ENCODE measurements at regions not wholly inside any gene's neighbourhood (a gene's known extent, or its start where the extent isn't known, plus 50 kb on each side); places are given as distances from the start of the nearest gene placed in this dataset.

- no peaks in the 10 kb centered on the region for H3F3A ChIP-seq (ENCODE audit: insufficient read depth, low read depth)
- no peaks in the 10 kb centered on the region for H3K27me3 ChIP-seq (ENCODE audit: insufficient read depth, low read depth)
- no peaks in the 10 kb centered on the region for H3K4me1 ChIP-seq (replicated peaks; ENCODE audit: insufficient read depth)
- TF ChIP-seq, protein P1, sequence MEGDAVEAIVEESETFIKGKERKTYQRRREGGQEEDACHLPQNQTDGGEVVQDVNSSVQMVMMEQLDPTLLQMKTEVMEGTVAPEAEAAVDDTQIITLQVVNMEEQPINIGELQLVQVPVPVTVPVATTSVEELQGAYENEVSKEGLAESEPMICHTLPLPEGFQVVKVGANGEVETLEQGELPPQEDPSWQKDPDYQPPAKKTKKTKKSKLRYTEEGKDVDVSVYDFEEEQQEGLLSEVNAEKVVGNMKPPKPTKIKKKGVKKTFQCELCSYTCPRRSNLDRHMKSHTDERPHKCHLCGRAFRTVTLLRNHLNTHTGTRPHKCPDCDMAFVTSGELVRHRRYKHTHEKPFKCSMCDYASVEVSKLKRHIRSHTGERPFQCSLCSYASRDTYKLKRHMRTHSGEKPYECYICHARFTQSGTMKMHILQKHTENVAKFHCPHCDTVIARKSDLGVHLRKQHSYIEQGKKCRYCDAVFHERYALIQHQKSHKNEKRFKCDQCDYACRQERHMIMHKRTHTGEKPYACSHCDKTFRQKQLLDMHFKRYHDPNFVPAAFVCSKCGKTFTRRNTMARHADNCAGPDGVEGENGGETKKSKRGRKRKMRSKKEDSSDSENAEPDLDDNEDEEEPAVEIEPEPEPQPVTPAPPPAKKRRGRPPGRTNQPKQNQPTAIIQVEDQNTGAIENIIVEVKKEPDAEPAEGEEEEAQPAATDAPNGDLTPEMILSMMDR (conservative IDR thresholded peaks at IDR 0.05), result no peak
- no peak for TF ChIP-seq EZH2 (IDR thresholded peaks at IDR 0.05; ENCODE audit: low read depth)
- no peak overlapping the region for H3K4me3 ChIP-seq
- no TSS peak for BruUV-seq (replicated peaks)
- H3K9me3 ChIP-seq (ENCODE audit: insufficient read depth, low read depth), result no peaks in the 10 kb centered on the region
- H4K20me1 ChIP-seq (ENCODE audit: insufficient read depth), result no peaks in the 10 kb centered on the region; the same call in 1 of the 2 replicates
- H3K9me2 ChIP-seq (ENCODE audit: insufficient read depth), result peaks cover 3% of the 10 kb centered on the region; the same call in 1 of the 2 replicates
- CTCF ChIA-PET, result no interaction called here
- intact Hi-C loops (cut with micrococcal nuclease; ENCODE audit: unreplicated experiment), result no loop called here
- H2AFZ ChIP-seq, result no peak overlapping the region
- H3K36me3 ChIP-seq (ENCODE audit: low read depth), result no peaks in the 10 kb centered on the region
- no peak for DNase-seq
- no peaks in the 10 kb centered on the region for H3K79me2 ChIP-seq (ENCODE audit: low read depth)
- H3K4me2 ChIP-seq, result no peak overlapping the region
- H3K27ac ChIP-seq, result no peak overlapping the region
- POLR2A ChIA-PET (ENCODE audit: unreplicated experiment), result no interaction called here
Observed at GRCh38 chr4:120498678-120499077, 423.8 kb downstream of the PRDM5 start.

GRCh38 chr4:120491481-120491880, 424.8 kb upstream of the MAD2L1 start:
- TF ChIP-seq, protein P1 (conservative IDR thresholded peaks at IDR 0.05), result no peak
- TF ChIP-seq EZH2 (IDR thresholded peaks at IDR 0.05; ENCODE audit: low read depth), result no peak
- H3K36me3 ChIP-seq (ENCODE audit: low read depth), result no peaks in the 10 kb centered on the region
- CTCF ChIA-PET, result no interaction called here
- H3K79me2 ChIP-seq (ENCODE audit: low read depth), result no peaks in the 10 kb centered on the region
- no peak overlapping the region for H2AFZ ChIP-seq
- no peaks in the 10 kb centered on the region for H3K27me3 ChIP-seq (ENCODE audit: insufficient read depth, low read depth)
- intact Hi-C loops (cut with micrococcal nuclease; ENCODE audit: unreplicated experiment), result no loop called here
- BruUV-seq (replicated peaks), result no TSS peak
- no peak for DNase-seq
- POLR2A ChIA-PET (ENCODE audit: unreplicated experiment), result no interaction called here
- peaks cover 3% of the 10 kb centered on the region; the same call in 1 of the 2 replicates for H3K9me2 ChIP-seq (ENCODE audit: insufficient read depth)
- no peaks in the 10 kb centered on the region for H3F3A ChIP-seq (ENCODE audit: insufficient read depth, low read depth)
- no peak overlapping the region for H3K4me2 ChIP-seq
- no peaks in the 10 kb centered on the region for H4K20me1 ChIP-seq (ENCODE audit: insufficient read depth)
- no peak overlapping the region for H3K27ac ChIP-seq
- H3K4me1 ChIP-seq (replicated peaks; ENCODE audit: insufficient read depth), result no peaks in the 10 kb centered on the region
- H3K9me3 ChIP-seq (ENCODE audit: insufficient read depth, low read depth), result no peaks in the 10 kb centered on the region
- no peak overlapping the region for H3K4me3 ChIP-seq

DNA sequence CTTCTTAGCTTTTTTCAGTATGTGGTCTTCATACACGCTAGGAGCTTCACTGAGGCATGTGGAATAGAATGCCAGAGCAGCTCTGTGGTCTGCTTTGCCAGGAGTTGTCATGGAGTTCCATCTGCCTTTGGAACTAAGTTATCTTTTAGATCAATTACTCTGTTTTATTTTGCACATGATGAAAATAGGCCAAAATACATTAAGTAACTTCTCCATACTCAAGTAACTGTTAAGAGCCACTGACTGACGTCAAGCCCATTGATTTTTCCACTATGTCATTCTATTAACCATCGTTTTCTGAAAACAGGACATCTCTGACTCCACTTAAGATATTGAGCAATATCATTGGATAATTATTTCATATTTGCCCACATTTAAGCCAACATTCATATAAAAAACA, 415.1 kb upstream of the MAD2L1 start:
- H3K27me3 ChIP-seq (ENCODE audit: insufficient read depth, low read depth), result no peaks in the 10 kb centered on the region
- no peaks in the 10 kb centered on the region for H3F3A ChIP-seq (ENCODE audit: insufficient read depth, low read depth)
- intact Hi-C loops (cut with micrococcal nuclease; ENCODE audit: unreplicated experiment), result no loop called here
- CTCF ChIA-PET, result no interaction called here
- POLR2A ChIA-PET (ENCODE audit: unreplicated experiment), result no interaction called here
- no peaks in the 10 kb centered on the region for H3K36me3 ChIP-seq (ENCODE audit: low read depth)
- BruUV-seq (replicated peaks), result no TSS peak
- H3K4me3 ChIP-seq, result no peak overlapping the region
- no peaks in the 10 kb centered on the region for H3K9me3 ChIP-seq (ENCODE audit: insufficient read depth, low read depth)
- TF ChIP-seq, protein P1 (conservative IDR thresholded peaks at IDR 0.05), result no peak
- TF ChIP-seq EZH2 (IDR thresholded peaks at IDR 0.05; ENCODE audit: low read depth), result no peak
- 0 out of 2 replicates have a peak overlapping the region, but pooled peaks have one; percentile 56 for H2AFZ ChIP-seq
- no peaks in the 10 kb centered on the region for H3K79me2 ChIP-seq (ENCODE audit: low read depth)
- H3K27ac ChIP-seq, result no peak overlapping the region
- H3K4me1 ChIP-seq (replicated peaks; ENCODE audit: insufficient read depth), result no peaks in the 10 kb centered on the region
- no peak for DNase-seq
- no peaks in the 10 kb centered on the region for H4K20me1 ChIP-seq (ENCODE audit: insufficient read depth)
- no peak overlapping the region for H3K4me2 ChIP-seq
- H3K9me2 ChIP-seq (ENCODE audit: insufficient read depth), result no peaks in the 10 kb centered on the region
